ENCODE measurements at regions not wholly inside any gene's neighbourhood (a gene's known extent, or its start where the extent isn't known, plus 50 kb on each side); places are given as distances from the start of the nearest gene placed in this dataset.
A peak's percentile ranks its signal among the peaks of the same experiment; 100 is the strongest.

DNA sequence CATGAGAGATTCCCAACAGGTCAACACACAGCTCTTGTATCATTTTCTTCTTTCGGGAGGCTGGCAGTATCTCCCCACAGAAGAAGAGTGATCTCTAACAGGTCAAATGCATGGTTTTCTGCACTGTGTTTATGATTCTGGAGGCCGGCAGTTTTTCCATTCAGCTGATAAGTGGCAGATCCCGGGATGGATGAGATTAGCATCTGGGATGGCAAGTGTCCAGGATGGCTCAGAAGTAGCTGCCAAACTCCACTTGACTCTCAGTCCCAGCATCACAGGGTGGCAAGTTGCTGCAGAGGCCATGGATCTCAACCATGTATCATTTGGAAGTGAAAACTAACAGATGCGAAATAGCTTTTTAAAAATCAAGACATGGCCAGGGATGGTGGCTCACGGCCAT is 97.8 kb upstream of the SLC44A1 start:
- no peak for DNase-seq (ENCODE audit: low read depth in 2 of 2)

DNA sequence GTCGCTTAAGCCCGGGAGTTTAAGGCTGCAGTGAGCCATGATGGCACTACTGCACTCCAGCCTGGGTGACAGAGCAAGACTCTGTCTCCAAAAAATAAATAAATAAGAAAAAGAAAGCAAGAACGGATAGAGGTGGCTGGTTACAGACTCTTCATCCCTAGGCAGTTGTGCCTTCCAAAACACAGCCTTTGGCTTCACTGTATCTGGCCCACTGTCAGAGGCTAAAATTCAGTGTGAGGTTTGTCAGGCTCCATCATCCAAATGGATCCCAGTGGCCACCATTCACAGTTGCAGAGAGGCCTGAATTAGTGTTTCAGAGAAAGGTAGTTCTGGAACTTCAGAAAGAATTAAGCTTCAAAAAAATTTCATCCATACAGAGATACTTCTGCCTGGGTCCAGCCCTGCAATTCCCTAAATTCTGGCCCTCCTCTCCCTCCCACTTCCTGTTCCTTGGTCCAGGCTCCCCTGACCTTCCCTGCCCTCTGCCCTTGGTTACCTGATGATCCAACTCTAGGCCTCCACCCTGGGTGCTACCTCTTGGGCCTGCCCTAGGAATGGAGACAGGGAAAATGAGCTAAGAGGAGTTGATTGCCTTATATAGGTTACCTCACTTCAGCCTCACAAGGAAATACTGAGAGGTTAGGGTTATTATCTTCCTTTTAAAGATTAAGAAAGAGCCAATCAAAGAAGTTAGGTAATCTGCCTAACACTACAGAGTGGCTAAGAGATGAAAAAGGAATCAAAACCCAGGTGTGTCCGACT is 97.2 kb upstream of the SLC44A1 start:
- no peak for DNase-seq (ENCODE audit: low read depth in 2 of 2)

DNA sequence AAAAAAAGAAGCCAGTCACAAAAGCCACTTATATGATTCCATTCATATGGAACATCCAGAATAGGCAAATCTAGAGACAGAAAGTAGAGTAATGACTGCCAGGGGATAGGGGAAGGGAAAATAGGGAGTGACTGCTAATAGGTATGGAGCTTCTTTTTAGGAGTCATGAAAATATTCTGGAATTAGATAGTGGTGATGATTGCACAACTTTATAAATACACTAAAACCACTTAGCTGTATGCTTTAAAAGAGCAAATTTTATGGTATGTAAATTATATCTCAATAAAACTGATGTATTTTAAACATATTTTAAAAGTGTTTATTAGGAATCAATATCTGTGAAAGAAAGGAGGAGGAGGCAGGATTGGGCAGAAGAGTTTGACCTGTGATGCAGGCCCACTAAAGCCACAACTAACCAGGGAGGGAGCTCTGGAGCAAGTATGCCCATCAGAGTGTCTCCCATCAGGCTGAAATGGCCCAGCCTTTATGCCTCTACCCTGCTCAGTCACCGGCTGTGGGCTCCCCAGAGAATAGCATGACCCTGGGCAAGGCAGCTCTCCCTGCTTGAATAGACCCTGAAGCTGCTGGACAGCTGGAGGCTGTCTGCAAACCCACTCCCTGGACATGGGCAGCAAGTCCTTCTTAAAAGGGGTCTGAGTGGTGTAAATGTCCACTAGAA is 96.0 kb upstream of the SLC44A1 start:
- no peak for DNase-seq (ENCODE audit: low read depth in 2 of 2)

DNA sequence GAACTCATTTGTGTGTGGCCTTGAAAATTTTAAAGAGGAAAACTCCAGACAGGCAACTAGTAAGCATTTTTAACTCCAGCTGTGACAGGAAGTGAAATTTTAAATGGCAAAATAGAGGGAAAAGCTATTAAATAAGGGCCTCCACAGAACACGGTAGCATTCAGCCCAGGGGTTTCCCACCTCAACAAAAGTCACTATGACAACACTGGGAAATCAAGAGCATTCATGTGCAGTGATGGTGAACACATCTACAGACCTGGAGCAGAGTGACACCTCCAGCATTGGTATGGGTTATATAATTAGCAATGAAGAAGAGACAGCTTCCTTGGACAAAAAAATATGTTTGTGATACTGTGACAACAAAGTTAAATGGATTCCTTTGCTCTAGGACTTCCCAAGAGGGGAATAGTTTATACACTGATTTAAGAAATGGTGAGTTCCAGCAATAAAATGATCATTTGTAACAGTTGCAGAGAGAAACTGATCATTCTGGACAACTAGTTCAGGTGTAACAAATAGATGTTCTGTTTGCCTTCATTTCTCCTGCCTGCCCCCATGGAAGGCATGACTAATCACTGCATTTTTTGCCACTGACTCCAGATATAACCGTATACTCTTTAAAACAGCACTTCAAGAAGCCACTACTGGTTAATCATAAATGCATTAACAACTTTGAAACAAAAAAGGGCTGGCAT is 93.3 kb upstream of the SLC44A1 start:
- no peak for DNase-seq (ENCODE audit: low read depth in 2 of 2)

DNA sequence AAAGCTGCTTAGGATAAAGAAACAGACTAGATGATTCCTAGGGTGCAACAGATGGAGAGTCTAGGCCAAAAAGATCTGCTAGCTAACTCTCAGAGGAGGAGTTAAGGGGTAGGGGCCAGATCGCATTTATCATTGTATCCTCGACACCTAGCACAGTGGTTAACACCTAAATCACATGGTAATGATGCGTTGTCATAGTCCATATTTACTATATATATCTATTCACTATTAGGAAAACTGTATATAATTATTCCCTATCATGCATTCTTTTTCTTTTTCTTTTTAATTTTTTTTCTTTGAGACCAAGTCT is 92.8 kb upstream of the SLC44A1 start:
- DNase-seq (ENCODE audit: low read depth in 2 of 2), result no peak

DNA sequence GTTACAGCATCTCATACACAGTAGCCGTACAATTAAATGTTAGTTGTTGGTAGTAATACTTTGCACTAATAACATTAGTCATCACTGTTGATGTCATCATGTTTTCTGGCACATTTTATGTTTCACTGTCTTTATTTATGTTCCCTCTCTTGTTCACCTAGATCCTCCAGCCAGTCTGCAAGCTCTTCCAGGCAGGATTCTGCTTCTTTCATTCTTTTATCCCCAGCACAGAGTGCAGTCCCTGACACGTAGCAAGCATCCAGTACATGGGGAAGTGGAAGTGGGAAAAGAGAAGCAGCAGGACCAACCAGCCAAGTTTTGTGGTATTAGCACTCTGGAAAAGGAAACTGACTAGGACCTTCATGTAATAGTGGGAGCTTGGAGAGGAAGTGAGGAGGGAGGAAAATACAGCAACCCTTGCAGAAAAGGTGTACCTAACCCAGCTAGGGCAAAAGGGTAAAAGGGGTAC is 89.7 kb upstream of the SLC44A1 start:
- no peak for DNase-seq (ENCODE audit: low read depth in 2 of 2)

DNA sequence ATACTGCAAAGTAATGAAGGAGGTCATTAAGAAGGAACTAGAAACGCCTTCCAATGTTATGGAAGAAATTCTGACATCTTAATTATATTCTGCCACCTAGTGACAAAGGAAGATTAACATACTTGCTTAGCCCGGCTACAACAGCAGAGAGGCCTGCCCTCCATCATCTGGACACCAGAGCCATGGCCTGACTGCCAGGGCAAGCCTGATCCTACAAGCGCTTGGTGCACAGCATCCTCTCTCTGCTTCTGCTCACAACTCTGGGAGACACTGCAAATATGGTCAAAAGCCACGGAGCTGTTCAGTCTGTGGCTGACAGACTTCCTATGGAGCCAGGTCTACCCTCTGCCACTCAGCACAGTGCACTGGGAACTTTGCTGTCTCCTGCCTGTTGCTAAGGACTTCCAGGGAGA is 87.3 kb upstream of the SLC44A1 start:
- DNase-seq (ENCODE audit: low read depth in 2 of 2), result peak in 1 of 2 experiments; percentile 46

DNA sequence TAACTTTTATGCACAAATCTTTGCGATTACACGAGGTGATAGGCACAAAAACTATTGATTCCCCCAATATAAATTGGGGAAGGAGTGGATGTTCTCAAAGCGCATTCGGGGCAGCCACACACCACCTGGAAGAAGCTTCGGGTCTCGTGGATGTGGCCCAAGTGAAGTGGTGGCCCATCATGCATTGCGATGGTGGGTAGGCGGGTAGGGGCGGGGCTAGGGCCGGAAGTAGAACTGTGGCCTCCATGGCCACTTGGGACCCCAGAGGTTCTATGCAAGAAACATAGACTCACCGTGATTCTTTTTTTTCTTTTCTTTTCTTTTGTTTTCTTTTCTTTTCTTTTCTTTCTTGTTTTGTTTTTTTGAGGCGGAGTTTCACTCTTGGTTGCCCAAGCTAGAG is 86.4 kb upstream of the SLC44A1 start:
- no peak for DNase-seq (ENCODE audit: low read depth in 2 of 2)

DNA sequence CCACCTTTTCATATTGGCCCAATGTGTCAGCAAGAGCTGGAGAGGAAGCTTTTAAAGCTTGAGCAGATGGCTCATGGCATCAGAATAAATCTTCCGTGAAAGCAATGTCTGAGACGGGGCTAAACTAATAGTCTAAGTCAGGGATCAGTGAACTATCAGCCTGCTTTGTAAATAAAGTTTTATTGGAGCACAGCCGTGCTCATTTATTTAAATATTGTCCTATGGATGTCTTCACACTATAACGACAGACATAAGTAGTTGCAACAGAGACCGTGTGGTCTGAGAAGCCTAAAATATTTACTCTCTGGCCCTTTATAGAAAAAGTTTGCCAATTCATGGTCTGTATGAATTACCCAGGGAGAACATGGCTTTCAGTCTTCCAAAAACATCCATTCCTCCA is 85.6 kb upstream of the SLC44A1 start:
- no peak for DNase-seq (ENCODE audit: low read depth in 2 of 2)

DNA sequence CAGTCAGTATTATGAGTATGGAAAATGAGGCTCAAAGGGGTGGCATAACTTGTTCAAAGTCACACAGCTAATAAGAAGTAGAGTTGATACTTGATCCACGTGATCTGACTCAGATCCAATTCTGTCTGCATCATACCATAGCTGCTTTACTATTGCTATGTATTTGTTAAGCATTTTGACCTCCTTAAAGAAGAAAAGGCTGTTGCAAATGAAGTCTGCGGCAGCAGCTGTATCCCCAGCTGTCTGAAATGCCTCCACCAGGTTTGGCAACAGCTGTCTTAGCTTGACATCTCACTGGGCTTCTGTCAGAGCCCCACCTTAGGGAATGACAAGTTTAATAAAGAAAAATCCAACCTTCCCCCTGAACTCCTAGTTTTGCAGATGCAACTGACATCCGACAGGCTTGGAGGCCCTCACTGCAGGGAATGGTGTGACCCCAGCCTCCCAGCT is 75.6 kb upstream of the SLC44A1 start:
- DNase-seq (ENCODE audit: low read depth in 2 of 2), result no peak

DNA sequence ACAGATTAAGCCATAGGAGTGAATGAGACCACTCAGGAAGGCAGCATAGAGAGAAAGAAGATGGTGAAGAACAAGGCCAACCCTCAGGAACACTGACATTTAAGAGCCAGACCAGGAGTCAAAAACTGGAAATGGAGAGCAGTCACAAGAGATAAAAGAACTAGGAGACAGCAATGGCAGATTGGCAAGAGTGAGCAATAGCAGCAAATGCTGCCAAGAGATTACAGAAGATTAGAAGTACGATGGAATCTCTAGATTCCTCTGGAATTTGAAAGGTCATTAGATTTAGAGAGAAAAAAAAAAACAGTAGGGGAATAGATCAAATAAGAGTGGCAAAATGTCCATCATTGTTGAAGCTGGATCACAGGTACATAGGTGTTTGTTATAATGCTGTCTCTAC is 73.4 kb upstream of the SLC44A1 start:
- DNase-seq (ENCODE audit: low read depth in 2 of 2), result no peak

DNA sequence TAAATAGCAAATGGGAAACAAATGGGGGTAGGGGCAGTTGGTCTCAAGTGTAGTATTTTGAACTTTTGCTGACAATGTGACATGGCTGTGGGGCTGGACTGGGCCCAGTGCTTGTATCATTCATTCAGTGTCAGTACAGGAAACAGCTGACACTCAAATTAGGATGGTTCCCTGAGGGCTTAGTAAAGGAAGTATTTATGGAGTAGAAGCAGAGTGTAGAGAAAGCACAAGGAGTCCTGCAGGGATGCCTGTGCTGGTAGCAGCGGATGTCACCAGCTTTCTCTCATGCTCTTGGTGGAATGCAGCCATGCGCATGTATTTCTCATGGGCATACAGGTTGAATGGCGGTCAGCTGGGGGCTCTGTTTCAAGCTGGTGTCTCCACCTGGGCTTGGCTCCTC is 72.9 kb upstream of the SLC44A1 start:
- DNase-seq (ENCODE audit: low read depth in 2 of 2), result no peak

DNA sequence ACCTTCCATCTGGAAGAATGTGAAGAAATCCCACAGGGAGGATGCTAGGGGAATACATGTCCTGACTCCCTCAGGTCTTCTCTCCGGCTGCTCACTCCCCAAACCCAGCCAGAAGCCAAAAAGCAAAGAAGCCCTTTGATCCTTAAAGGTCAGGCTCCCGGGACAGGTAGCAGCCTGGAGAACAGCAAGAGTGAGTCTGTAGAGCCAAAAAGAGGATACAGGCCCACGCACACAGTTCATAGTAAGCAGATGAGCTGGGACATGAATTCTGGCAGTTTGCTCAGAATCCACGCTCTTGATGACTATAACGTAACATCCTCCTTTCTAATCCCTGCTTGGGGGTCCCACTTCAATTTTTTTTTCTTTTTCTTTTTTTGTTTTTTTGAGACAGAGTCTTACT is 72.0 kb upstream of the SLC44A1 start:
- no peak for DNase-seq (ENCODE audit: low read depth in 2 of 2)

DNA sequence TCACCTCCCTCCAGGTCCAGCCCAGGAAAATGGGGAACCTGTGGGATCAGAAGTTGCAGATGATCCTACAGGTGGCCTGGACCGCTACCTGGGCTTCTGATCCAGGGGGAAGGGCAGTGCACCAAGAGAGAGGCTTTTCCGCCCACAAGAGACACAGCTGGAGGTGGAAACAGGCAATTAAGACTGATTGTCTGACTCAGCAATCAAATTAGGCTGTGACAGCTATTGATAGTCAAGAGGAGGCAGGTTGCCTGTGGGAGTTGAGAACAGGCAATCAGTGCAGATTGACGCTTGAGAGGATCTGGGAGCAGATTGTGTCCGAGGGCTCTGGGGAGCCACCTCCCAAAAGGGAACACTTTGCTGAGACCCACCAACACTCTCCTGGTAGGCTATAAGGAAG is 71.1 kb upstream of the SLC44A1 start:
- DNase-seq (ENCODE audit: low read depth in 2 of 2), result no peak

DNA sequence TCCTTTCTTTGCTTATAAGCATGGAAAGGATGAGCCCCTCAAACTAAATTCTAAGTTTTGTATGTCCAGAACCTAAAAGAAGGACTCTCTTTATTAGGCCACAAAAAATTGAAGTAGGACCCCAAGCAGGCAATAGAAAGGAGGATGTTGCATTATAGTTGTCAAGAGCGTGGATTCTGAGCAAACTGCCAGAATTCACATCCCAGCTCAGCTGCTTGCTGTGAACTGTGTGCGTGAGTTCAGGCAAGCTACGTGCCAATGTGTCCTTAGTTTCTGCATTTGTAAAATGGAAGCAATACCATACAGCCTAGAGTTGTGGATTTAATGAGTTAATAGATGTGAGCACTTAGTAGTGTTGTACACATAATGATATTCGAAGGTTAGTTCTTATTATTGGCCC is 70.6 kb upstream of the SLC44A1 start:
- no peak for DNase-seq (ENCODE audit: low read depth in 2 of 2)

DNA sequence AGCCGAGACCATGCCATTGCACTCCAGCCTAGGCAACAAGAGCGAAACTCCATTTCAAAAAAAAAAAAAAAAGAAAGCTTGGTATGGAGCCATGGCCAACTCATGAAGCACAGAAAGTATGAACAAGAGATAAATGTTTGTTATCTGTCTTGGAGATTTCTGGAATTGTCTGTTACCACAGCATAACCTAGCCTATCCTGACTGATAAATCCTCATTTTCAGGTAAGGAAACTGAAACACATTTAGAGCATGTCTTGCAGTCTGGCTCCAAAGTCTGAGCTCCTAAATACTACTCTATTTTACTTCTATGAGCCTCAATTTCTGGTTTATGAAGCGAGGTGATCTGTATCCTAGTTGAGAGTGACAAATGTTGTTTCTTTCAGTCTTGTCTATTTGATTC is 68.3 kb upstream of the SLC44A1 start:
- DNase-seq (ENCODE audit: low read depth in 2 of 2), result no peak

DNA sequence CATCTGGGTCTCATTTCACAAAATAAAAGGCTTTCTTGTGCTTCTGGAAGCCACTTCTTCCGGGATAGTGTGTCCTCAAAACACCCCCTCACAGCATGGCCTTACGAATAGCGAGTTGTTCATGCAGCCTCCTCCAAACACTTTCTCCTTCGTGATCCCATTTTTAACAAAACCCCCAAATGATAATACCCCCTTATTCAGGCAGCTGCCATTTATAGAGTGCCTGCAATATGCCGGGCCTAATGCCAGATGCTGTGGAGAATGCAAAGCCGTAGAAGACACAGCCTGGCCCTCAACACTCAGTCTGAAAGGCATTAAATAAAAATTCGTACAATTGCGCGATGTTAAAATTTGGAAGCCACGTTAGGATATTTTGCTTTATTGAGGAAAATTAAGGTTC is 66.4 kb upstream of the SLC44A1 start:
- DNase-seq (ENCODE audit: low read depth in 2 of 2), result no peak

DNA sequence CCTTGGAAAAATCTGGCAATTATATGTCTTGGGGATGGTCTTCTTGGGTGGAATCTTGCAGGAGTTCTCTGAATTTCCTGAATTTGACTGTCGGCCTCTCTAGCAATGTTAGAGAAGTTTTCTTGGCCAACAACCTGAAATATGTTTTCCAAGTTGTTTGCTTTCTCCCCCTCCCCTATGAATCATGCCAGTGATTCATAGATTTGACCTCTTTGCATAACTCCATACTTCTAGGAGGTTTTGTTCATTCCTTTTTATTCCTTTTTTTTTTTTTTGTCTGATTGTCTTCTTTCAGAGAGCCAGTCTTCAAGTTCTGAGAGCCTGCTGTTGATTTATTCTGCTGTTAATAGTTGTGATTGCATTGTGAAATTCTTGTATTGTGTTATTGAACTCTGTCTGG is 56.7 kb upstream of the SLC44A1 start:
- peak; percentile 64 to 67 for DNase-seq (ENCODE audit: low read depth in 2 of 2)

DNA sequence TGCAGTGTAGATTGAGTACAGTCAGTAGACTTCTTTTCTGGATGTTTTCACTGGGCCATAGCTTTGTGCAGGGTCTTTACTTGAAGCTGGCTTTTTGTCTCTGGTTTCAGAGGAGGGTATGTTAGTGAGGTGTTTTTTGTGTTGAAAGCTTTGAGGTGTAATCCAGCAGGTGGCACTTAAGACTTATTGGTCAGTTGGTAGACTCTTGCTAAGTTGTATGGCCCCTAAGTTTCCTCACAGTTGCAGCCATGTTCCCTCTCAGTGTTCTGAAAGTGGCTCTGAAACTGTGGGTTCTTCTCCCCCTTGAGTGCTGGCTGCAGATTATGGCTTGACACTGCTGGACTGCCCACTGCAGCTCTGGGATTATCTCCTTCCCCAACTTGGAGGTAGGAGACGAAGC is 55.7 kb upstream of the SLC44A1 start:
- no peak for DNase-seq (ENCODE audit: low read depth in 2 of 2)

DNA sequence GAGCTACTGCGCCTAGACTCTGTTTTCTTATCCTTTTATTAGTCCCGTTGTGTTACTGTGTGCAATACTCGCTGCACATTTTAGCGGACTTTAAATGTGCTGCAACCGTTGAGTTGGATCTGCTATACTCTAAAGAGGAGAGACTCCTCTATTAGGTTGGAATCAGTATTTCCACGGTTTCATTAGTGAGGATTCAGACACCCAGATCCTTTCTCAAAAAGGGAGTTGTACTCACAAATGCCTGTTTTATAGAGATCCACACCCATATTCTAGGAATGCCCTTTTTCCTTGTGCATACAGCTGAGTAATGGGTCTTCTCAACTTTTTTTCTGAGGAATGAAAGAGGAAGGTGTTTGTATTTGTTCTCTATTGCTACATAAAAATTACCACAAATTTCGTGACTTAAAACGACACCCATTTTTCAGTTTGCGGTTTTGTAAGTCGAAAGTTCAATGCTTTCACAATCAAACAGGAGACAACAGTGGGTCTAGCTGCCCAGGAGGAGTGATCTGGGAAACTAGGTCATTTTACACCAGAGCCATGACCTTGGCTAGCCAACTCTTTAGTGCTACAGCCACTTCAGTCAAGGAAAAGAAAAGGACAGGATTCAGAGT is 52.8 kb upstream of the SLC44A1 start:
- no peak for DNase-seq (ENCODE audit: low read depth in 2 of 2)

DNA sequence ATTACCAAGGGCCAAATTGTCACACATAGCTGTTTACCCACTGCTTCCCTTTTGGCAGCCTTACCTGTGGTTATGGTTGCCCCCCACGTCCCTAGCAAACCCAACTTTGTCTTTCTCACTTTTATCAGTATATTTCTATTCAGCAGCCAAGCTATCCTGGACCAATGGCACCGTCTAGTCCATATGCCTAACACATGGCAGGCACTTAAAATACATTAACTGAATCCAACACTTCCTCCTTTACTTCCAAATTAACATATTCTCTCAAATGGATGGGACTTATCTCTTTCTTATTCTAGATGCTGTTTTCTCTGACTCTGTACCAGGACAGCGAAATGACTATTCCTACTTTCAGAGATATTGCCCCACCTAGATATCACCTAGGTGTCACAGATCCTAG is 50.9 kb upstream of the SLC44A1 start:
- no peak for DNase-seq (ENCODE audit: low read depth in 2 of 2)

DNA sequence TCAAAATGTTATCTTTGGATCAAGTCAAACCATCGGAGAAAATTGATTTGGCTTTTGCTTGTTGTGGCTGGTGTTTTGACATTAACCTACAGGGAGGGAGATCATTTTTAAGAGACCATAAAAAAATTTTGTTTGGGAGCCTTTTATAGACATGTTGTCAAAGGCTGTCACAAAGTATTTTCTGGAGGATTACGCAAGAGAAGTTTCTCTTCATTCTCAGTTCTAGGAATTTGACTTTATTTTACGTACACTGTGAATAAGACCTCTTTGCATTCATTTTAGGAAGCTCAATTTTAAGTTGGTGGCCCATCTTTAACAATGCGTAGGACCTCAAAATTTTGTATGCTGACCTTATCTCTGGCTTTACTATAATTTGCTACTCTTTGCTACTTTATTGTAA is 50.2 kb upstream of the SLC44A1 start:
- DNase-seq (ENCODE audit: low read depth in 2 of 2), result no peak
